ENCODE measurements at regions not wholly inside any gene's neighbourhood (a gene's known extent, or its start where the extent isn't known, plus 50 kb on each side); places are given as distances from the start of the nearest gene placed in this dataset.
A peak's percentile ranks its signal among the peaks of the same experiment; 100 is the strongest.

- TF ChIP-seq, protein P1, sequence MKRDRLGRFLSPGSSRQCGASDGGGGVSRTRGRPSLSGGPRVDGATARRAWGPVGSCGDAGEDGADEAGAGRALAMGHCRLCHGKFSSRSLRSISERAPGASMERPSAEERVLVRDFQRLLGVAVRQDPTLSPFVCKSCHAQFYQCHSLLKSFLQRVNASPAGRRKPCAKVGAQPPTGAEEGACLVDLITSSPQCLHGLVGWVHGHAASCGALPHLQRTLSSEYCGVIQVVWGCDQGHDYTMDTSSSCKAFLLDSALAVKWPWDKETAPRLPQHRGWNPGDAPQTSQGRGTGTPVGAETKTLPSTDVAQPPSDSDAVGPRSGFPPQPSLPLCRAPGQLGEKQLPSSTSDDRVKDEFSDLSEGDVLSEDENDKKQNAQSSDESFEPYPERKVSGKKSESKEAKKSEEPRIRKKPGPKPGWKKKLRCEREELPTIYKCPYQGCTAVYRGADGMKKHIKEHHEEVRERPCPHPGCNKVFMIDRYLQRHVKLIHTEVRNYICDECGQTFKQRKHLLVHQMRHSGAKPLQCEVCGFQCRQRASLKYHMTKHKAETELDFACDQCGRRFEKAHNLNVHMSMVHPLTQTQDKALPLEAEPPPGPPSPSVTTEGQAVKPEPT (CRISPR knock-in tag; IDR thresholded peaks at IDR 0.05; ENCODE audit: low read depth): no peak
- TF ChIP-seq ZNF773 (CRISPR knock-in tag; IDR thresholded peaks at IDR 0.05; ENCODE audit: borderline replicate concordance) (no peak), ZNF362 (CRISPR knock-in tag; IDR thresholded peaks at IDR 0.05; ENCODE audit: borderline replicate concordance) (no peak), ZNF124 (CRISPR knock-in tag; IDR thresholded peaks at IDR 0.05) (no peak), PLRG1 (conservative IDR thresholded peaks at IDR 0.05) (no peak), BCL6 (CRISPR knock-in tag; IDR thresholded peaks at IDR 0.05) (peak; percentile 62), YEATS2 (CRISPR knock-in tag; IDR thresholded peaks at IDR 0.05; ENCODE audit: borderline replicate concordance) (peak; percentile 57; the same call in 1 of the 2 replicates), HES4 (CRISPR knock-in tag; IDR thresholded peaks at IDR 0.05; ENCODE audit: borderline replicate concordance) (no peak), ZBTB3 (CRISPR knock-in tag; IDR thresholded peaks at IDR 0.05; ENCODE audit: borderline replicate concordance, low read depth) (no peak), HOXA7 (CRISPR knock-in tag; IDR thresholded peaks at IDR 0.05) (no peak)
- TF ChIP-seq, protein P2, sequence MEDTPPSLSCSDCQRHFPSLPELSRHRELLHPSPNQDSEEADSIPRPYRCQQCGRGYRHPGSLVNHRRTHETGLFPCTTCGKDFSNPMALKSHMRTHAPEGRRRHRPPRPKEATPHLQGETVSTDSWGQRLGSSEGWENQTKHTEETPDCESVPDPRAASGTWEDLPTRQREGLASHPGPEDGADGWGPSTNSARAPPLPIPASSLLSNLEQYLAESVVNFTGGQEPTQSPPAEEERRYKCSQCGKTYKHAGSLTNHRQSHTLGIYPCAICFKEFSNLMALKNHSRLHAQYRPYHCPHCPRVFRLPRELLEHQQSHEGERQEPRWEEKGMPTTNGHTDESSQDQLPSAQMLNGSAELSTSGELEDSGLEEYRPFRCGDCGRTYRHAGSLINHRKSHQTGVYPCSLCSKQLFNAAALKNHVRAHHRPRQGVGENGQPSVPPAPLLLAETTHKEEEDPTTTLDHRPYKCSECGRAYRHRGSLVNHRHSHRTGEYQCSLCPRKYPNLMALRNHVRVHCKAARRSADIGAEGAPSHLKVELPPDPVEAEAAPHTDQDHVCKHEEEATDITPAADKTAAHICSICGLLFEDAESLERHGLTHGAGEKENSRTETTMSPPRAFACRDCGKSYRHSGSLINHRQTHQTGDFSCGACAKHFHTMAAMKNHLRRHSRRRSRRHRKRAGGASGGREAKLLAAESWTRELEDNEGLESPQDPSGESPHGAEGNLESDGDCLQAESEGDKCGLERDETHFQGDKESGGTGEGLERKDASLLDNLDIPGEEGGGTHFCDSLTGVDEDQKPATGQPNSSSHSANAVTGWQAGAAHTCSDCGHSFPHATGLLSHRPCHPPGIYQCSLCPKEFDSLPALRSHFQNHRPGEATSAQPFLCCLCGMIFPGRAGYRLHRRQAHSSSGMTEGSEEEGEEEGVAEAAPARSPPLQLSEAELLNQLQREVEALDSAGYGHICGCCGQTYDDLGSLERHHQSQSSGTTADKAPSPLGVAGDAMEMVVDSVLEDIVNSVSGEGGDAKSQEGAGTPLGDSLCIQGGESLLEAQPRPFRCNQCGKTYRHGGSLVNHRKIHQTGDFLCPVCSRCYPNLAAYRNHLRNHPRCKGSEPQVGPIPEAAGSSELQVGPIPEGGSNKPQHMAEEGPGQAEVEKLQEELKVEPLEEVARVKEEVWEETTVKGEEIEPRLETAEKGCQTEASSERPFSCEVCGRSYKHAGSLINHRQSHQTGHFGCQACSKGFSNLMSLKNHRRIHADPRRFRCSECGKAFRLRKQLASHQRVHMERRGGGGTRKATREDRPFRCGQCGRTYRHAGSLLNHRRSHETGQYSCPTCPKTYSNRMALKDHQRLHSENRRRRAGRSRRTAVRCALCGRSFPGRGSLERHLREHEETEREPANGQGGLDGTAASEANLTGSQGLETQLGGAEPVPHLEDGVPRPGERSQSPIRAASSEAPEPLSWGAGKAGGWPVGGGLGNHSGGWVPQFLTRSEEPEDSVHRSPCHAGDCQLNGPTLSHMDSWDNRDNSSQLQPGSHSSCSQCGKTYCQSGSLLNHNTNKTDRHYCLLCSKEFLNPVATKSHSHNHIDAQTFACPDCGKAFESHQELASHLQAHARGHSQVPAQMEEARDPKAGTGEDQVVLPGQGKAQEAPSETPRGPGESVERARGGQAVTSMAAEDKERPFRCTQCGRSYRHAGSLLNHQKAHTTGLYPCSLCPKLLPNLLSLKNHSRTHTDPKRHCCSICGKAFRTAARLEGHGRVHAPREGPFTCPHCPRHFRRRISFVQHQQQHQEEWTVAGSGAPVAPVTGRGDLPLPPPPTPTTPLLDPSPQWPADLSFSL (CRISPR knock-in tag; IDR thresholded peaks at IDR 0.05): no peak
- TF ChIP-seq, protein P3, sequence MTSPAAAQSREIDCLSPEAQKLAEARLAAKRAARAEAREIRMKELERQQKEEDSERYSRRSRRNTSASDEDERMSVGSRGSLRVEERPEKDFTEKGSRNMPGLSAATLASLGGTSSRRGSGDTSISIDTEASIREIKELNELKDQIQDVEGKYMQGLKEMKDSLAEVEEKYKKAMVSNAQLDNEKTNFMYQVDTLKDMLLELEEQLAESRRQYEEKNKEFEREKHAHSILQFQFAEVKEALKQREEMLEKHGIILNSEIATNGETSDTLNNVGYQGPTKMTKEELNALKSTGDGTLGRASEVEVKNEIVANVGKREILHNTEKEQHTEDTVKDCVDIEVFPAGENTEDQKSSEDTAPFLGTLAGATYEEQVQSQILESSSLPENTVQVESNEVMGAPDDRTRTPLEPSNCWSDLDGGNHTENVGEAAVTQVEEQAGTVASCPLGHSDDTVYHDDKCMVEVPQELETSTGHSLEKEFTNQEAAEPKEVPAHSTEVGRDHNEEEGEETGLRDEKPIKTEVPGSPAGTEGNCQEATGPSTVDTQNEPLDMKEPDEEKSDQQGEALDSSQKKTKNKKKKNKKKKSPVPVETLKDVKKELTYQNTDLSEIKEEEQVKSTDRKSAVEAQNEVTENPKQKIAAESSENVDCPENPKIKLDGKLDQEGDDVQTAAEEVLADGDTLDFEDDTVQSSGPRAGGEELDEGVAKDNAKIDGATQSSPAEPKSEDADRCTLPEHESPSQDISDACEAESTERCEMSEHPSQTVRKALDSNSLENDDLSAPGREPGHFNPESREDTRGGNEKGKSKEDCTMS (CRISPR knock-in tag; conservative IDR thresholded peaks at IDR 0.05): no peak
Observed at GRCh38 chr3:177345049-177345972, 148.0 kb upstream of the TBL1XR1 start (continued).
